ENCODE measurements at regions not wholly inside any gene's neighbourhood (a gene's known extent, or its start where the extent isn't known, plus 50 kb on each side); places are given as distances from the start of the nearest gene placed in this dataset.

- TF ChIP-seq CTCF (IDR thresholded peaks at IDR 0.05) (no peak), POLR2A (IDR thresholded peaks at IDR 0.05) (no peak)
Observed at GRCh38 chr1:147417024-147417423, 124.3 kb upstream of the BCL9 start.

All from suprapubic skin (tissue), 3 donors.